ENCODE measurements at regions not wholly inside any gene's neighbourhood (a gene's known extent, or its start where the extent isn't known, plus 50 kb on each side); places are given as distances from the start of the nearest gene placed in this dataset.

DNA sequence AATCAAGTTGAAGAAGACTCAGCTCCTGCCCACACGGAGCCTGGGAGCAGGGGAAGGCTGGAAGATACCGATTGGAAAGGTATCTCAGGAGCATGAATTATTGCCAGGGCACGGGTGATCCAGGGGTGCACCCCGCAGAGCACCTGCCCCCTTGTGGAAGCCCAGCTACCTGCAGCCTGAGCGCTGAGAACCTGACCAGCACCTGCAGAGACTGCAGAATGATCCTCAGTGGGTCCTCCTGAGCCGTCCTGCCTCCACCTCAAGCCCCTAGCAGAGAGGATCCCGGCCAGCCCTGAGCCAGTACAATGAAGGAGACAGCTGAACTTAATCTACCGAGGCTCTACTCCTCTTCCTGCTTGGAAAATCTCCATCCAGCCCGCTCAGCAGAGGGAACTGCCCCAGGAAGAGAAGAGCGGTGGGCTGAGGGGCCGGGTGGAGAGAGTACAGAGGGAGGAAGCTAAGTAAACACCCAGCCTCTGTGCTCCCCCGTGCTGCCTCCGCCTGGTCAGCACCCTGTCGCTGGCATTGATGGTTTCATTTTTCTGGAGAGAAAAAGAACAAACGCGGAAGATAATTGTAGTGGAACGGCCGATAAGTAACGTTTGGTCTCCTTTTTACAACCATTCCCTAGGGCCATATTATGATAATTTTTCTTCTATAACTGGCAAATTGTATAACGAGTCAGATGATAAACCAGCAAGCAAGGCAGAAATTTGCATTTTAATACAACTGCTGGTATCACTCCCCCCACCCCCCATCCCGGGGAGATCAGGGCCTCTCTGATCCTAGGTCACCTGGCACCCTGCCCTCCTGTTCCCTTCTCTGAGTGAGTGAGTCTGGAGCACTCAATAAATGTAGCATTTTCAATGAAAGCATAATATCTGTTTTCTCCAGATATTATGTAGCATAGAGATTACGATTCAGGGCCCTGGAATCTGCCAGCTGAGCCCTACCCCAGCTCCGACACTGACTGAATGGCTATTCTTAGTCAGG, 204.5 kb upstream of the RPL38 start:
- in situ Hi-C loops (cut with MboI; ENCODE audit: low sequenced_read_pairs), result no loop called here

DNA sequence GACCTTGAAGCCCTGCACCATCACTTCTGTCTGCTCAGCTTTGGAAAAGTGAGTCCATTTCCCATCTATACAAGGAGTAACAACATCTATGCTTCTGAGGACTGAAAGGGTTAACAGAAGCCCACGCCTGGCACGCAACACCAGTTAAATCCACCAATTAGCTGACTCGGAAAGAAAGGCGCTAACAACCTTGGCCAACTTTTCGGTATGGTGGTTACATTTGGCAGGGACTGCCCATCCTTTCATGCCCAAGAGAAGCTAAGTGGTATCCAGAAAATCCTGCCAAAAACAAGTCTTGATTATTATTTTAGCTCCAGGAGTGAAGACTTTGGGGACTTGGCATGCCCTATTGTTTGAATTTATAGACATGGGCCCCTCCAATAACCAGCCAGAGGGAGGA, 202.3 kb upstream of the RPL38 start:
- in situ Hi-C loops (cut with MboI; ENCODE audit: low sequenced_read_pairs), result no loop called here

DNA sequence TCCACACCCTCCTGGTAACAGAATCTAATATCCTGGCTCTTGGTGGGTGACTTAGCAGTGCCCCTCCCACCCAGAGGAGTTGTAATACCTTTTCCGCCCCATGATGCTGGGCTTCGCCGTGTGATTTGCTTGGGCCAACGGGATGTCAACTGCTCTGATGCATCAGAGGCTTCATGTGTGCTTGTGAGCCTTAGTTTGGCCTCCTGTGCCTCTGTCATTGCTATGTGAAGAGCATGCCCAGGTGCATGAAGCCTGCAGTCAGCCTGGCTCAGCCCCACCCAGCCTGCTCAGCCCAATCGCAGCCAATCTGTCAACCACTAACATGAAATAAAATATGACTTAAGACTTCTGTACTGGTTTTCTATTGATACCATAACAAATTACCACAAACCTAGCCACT, 201.2 kb upstream of the RPL38 start:
- in situ Hi-C loops (cut with MboI; ENCODE audit: low sequenced_read_pairs), result no loop called here

DNA sequence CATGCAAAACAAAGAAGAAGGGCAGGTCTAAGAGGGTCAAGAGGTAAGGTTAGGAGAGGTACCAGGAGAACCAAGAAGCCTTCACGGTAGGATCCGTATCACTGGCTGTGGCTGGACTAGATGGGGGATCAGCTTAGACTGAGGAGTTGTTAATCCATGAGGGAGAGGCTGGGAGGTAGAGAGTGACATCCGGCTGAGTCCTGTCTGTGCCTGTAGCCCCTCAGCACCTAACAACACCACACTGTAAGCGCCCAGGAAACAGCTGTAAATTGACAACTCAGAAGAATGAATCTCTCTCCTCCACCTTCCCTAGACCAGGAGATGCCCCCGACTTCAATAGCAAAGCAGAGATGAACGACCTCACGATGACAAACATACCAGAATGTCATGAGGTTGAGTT, 199.4 kb upstream of the RPL38 start:
- in situ Hi-C loops (cut with MboI; ENCODE audit: low sequenced_read_pairs), result no loop called here

DNA sequence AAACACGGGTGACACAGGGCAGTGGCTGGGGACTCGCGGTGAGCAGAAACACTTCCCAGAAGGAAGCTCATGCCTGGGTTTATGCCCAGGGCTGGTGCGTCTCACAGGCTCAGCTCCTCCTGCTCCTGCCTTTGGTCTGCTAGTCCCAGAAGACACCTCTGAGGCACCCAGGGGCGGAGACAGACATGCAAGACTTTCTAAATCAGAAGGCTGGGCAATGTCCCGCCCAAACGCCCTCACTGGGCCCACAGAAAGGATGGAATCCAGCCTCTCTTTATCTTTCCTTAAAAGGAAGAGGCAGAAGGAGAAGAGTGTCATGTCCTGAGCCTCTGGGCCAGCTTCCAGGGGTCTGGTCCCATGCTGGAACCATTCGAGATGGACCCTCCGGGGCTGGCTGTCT, 197.7 kb upstream of the RPL38 start:
- in situ Hi-C loops (cut with MboI; ENCODE audit: low sequenced_read_pairs), result no loop called here

DNA sequence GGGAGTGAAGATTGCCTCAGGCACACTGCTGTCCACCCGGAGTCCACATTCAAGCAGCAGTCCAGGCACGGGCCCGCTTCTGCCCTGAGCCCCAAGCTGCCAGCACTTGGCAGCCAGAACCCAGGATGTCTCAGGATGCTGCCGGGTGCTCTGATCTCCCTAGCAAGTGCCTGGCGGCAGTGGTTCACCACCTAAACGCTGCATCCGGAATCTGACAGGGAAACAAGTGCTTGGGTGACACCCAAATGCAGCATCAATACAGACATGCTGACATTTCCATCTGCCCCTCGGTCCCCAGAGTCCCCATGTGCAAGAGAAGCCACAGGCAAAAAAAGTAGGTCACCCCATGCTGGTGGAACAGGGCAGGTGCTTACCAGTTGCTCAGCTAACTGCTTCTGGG, 197.1 kb upstream of the RPL38 start:
- in situ Hi-C loops (cut with MboI; ENCODE audit: low sequenced_read_pairs), result no loop called here

DNA sequence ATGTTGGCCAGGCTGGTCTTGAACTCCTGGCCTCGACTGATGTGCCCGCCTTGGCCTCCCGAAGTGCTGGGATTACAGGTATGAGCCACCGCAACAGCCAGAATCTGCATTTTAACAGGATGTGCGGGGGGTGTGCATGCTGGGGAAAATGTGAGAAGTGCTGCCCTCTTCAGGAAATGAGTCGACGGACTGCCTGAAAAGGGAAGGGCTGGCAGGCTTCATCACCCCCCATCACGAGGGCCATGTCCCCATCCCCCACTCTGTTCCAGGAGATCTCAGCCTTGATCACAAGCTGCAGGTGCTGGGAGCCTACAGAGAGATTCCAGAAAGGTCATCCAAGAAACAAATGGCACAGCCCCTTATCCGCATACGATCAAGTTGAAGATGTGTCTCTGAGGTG, 195.3 kb upstream of the RPL38 start:
- in situ Hi-C loops (cut with MboI; ENCODE audit: low sequenced_read_pairs), result no loop called here

DNA sequence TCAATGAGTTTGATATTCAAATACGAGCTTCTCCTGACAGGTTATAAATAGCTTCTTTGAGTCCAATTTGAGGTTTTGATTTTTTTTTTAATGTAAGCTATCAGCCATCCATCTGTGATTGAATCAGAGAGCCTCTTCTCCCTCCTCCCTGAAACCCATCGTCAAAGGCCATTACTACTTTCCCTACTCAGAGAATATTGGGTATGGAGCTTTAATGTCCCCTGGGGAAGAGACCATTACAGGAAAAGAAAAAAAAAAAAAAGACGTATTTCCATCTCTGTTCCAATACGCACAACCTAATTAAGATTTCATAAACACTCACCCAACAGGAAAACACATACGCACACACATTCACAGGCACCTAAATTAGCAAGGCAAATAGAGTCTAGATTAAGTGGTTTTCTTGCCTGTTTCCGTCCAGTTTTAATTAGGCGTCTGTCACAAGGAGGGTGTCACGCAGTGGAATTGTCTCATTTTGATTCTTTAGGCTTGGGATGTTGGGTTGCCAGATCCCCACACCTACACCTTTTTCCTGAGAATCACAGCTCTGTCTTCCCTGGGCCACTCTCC, 194.3 kb upstream of the RPL38 start:
- in situ Hi-C loops (cut with MboI; ENCODE audit: low sequenced_read_pairs), result no loop called here

DNA sequence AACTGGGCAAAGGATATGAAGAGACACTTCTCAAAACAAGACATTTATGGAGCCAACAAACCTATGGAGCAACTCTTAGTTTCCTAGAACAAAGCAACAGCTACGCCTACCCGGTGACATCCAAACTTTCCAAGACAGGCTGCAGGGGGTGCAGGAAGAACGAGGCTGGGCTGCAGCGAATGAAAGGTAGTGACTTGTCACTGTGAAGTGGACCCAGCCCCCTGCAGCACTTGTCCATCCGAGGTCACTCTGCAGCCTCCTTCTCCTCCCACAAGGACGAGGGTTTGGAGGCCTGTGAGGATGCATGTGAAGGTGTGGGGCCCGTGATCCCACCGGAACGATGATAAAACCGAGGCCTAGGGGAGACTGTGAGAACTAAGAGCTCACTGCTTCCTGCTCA, 192.6 kb upstream of the RPL38 start:
- in situ Hi-C loops (cut with MboI; ENCODE audit: low sequenced_read_pairs), result no loop called here

DNA sequence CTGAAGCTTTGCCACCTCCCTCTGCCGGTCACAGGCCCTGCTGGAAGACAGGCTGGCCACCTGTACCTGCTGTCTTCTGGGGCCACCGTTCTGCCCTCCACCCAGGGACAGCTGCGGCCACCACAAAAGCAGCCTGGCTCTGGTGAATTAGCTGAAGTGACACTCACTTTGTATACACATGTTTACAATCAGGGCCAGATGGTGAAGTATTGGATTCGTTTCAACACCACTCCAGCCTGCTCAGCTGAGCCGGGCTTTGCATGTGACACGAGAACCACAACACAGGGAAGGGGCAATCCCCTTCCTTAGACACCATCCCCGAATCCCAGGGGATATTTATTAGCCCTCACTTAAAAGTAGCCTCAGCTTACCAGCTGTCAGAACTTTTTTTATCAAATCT, 191.5 kb upstream of the RPL38 start:
- in situ Hi-C loops (cut with MboI; ENCODE audit: low sequenced_read_pairs), result no loop called here

DNA sequence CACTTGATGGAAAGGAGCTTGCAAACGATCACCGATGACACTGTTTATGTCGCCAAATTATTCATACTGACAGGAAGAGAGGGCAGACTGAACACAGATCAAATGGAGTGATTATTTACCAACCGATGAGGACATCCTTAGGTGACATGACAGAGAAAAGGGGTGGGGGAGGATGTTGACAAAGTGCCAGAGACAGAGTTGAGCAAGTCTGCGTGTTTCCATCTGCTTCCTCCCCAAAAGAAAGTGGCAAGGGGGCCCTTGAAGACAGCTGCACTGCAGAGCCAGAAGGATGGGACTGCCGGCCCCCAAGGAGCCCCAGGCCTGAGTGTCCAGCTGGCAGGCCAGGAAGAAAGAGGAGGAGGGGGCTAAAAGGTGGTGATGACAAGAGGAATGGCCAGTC, 191.0 kb upstream of the RPL38 start:
- in situ Hi-C loops (cut with MboI; ENCODE audit: low sequenced_read_pairs), result no loop called here

DNA sequence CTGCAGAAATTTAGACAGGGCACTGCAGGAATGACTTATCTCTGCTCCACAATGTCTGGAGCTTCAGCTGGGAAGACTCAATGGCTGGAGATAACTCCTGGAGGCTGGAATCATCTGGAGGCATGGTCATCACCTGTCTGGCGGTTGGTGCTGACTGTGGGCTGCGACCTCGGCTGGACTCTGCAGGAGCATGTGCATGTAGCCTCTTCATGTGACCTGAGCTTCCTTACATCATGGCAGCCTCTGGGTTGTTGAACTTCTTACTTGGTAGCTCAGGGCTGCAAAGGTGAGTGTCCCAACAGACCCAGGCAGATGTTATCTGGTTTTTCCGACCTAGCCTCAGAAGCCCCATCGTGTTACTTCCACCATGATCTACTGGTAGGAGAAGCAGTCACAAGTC, 188.2 kb upstream of the RPL38 start:
- in situ Hi-C loops (cut with MboI; ENCODE audit: low sequenced_read_pairs), result no loop called here

DNA sequence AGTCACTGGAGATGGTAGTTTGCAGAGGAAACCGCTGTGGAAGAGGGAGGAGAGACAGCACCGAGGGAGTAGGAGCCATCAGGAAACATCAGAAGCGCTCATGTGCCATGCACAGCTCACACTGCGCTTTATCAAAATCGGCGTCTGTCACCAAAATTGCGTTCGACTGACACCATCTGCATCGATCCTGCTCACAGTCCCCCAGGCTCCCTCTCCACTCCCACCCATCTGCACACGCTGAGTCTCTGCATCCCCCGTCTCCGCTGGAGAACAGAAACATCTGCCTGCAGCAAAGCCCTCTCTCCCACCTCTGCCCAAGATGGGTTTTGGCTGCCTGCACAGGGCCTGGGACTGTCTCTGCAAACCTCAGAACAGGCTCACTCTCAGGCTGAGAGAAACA, 187.5 kb upstream of the RPL38 start:
- in situ Hi-C loops (cut with MboI; ENCODE audit: low sequenced_read_pairs), result no loop called here

DNA sequence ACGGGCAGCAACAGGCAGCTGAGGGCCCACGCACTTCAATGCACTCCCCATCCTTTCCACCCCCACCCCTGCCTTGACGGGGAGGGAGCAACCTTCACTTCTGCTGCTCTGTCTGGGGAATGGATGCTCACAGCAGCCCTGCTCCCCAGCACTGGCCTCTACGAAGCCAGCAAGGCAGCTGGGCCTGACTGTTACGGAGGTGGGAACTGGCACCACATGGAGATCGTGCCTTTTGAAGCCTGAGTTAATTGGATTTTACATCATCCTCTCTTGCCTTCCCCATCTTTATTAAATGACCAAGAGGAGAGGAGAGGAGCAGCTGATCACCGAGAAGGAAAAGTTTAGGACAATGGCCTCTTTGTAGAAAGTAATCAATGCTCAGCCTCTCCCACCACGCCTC, 187.0 kb upstream of the RPL38 start:
- in situ Hi-C loops (cut with MboI; ENCODE audit: low sequenced_read_pairs), result no loop called here

DNA sequence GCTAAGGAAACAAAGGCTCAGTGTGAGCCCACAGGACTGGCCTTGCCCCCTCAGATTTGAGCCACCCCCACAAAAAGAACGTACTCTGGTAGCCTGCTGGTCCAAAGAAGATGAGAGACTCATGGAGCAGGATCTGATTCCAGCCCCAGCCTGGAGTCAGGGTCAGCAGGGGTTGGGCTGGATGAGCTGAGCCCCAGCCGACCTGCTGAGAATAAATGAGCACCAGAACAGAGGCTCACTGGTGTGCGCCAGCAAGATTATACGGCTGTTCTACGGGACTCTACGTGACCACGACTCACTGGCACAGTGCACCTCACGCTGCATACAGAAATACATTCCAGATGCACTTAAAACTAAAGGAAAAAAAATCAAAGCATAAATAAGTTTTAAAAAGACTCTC, 186.0 kb upstream of the RPL38 start:
- in situ Hi-C loops (cut with MboI; ENCODE audit: low sequenced_read_pairs), result no loop called here

DNA sequence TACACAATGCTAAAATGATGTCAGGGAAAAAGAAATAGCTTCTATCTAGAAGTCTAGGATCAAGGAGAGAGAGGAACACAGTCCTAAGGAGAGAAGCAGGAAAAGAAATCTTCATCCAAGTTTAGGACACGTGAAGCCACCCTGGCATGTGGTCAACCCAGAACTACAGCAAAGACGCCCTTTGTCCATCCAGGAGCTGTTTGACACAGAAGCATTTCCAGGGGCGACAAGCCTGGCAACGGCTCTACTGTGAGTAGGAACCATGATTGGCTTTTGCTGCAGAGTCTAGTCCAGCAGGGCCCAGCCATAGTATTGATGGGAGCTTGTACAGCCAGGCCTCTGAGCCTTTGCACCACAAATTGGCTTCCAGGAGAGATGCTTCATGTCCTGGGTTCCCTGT, 185.4 kb upstream of the RPL38 start:
- in situ Hi-C loops (cut with MboI; ENCODE audit: low sequenced_read_pairs), result no loop called here

DNA sequence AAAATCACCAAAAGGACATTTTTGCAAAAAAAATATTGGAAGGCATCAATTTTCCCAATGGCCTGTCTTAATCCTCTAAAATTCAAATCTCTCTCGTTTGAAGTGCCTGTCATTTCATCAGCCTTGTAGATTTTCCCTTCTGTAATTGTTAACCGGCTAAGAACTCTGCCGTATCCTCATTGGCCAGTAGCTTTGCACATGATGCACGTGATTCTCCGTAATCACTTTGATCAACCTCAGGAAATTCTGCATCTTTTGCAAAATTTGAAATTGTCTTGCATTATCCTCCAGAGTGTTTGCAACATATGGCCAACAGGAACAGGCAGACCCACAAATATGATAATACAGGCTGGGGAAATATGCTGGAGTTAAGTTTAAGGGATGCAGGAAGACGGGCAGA, 184.2 kb upstream of the RPL38 start:
- in situ Hi-C loops (cut with MboI; ENCODE audit: low sequenced_read_pairs), result no loop called here

DNA sequence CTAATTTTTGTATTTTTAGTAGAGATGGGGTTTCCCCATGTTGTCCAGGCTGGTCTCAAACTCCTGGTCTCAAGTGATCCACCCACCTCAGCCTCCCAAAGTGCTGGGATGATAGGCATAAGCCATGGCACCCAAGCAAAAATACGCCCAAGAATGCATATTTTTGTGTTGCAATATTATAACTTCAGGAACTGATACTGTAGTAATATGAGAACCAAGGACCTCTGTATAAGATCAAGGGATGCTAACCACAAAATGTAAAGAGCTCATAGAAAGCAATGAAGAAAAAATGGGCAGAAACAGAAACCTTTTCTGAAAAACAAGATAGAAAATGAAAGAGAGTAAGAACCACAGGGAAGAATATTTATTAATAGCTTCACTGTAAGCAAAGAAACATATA, 183.6 kb upstream of the RPL38 start:
- in situ Hi-C loops (cut with MboI; ENCODE audit: low sequenced_read_pairs), result no loop called here

DNA sequence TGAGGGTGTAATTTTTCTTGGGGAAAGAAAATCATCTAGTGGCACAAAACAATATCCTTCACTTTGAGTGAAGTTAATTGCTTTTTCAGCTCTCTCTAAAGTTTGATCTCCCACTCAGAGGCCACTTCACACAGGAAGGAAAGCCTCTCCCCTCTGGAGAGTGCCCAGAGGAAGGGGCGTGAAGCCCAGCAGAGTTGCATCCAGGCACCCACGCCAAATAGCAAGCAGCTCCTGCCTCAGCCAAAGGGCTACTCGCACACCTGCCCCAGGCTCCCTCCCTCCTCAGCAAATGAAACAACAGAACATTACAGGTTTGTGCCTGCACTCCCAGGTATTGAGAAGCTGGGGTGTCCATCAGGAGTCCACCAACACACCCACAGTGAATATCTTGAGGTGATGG, 183.0 kb upstream of the RPL38 start:
- in situ Hi-C loops (cut with MboI; ENCODE audit: low sequenced_read_pairs), result no loop called here

DNA sequence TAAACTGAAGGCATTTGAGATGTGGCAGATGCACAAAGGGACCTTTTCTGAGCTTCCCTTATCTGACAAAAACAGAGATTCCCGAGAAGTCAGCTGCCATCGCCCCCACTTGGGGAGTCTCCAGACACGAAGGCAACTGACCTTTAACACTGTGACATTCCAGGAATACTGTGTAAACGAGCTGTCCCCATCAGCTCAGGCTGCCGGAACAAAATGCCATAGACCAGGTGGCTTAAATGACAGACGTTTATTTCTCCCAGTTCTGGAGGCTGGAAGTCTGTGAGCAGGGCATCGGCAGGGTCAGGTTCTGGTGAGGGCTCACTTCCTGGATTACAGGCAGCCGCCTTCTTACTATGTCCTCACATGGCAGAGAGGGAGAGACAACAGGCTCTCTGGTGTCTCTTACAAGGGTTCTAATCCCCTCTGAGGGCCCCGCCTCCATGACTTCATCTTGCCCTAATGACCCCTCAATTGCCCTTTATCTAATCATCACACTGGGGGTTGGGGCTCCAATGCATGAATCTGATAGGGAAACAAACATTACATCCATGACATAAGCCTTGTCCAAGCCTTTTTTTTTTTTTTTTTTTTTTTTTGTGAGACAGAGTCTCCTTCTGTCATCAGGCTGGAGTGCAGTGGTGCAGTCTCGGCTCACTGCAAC, 178.5 kb upstream of the RPL38 start:
- in situ Hi-C loops (cut with MboI; ENCODE audit: low sequenced_read_pairs), result no loop called here

DNA sequence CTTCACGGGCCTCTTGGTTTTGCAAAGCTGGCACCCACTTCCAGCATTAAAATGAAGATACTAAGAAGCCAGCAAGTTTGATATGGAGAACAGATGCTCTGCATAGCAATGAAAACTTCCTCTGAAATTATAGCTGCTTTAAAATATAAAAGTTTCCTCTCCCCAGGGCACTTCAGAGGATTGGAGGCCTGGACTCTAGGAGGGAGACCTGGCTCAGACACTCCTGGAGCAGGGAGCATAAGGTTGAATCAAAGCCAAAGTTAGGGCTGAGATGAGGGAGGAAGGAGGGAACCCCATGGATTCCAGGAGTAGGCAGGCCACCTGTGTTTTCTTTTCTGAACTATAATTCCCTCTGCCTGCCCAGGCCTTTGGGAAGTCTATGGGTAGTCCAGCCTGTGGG, 176.0 kb upstream of the RPL38 start:
- in situ Hi-C loops (cut with MboI; ENCODE audit: low sequenced_read_pairs), result no loop called here
